HEK293 (cell line): ENCODE measurements at regions not wholly inside any gene's neighbourhood (a gene's known extent, or its start where the extent isn't known, plus 50 kb on each side); places are given as distances from the start of the nearest gene placed in this dataset.

Experiments
- CTCF ChIA-PET: fragments of 350-600 bp; formaldehyde crosslinking; extraction: SDS; loops from one replicate; lab custom pipeline; 2021; ENCODE audit warnings: antibody characterized with exemption; lab: Yijun Ruan, JAX
- POLR2A ChIA-PET: fragments of 300-600 bp; formaldehyde crosslinking; extraction: SDS; loops from one replicate; lab custom pipeline; 2020; ENCODE audit warnings: antibody characterized with exemption, inconsistent platforms; lab: Yijun Ruan, JAX
- H3K27ac ChIP-seq: fragments of 200-500 bp; sonication (Bioruptor generic); 2 replicates; pipeline ENCODE4 v1.5.1; 2014; ENCODE audit warnings: low read depth, low read length, control low read depth, inconsistent platforms; ENCODE audit errors: extremely low read depth
- H3K36me3 ChIP-seq, 2 experiments: fragments of 200-500 bp in 1 of 2; sonication (Bioruptor generic) in 1 of 2; 1 replicate in 1 of 2; 2 replicates in 1 of 2; pipeline ENCODE4 v1.5.1; 2014 to 2017; ENCODE audit warnings: inconsistent platforms in 2 of 2, low read length in 2 of 2; ENCODE audit not compliant: control insufficient read depth in 2 of 2, insufficient read depth in 1 of 2
- H3K4me1 ChIP-seq: fragments of 200-500 bp; sonication (Bioruptor generic); 2 replicates; pipeline ENCODE4 v1.5.1; 2014; ENCODE audit warnings: mild to moderate bottlenecking, low read length, inconsistent platforms; ENCODE audit not compliant: control insufficient read depth, insufficient read depth
- H3K4me3 ChIP-seq: 2 replicates; pipeline ENCODE4 v1.5.1; 2011; ENCODE audit warnings: low read depth, mild to moderate bottlenecking, control low read depth, low read length, moderate library complexity
- H3K9me3 ChIP-seq: fragments of 200-500 bp; sonication (Bioruptor generic); 2 replicates; pipeline ENCODE4 v1.5.1; 2014; ENCODE audit warnings: low read depth, low read length, inconsistent platforms; ENCODE audit not compliant: control insufficient read depth, insufficient read depth
- GFI1B ChIP-seq: fragments of 450-650 bp; formaldehyde crosslinking; IDR thresholded peaks from 2 replicates; pipeline ENCODE4 v1.5.1; 2016; ENCODE audit warnings: missing biosample characterization, missing genetic modification characterization
- GLI4 ChIP-seq: fragments of 450-650 bp; formaldehyde crosslinking; IDR thresholded peaks from 2 replicates; pipeline ENCODE4 v1.5.1; 2016; ENCODE audit warnings: missing biosample characterization, missing genetic modification characterization
- KLF10 ChIP-seq: fragments of 450-650 bp; IDR thresholded peaks from 2 replicates; pipeline ENCODE4 v1.5.1; 2018; ENCODE audit warnings: missing biosample characterization, mild to moderate bottlenecking, missing genetic modification characterization
- OSR2 ChIP-seq: fragments of 450-650 bp; formaldehyde crosslinking; IDR thresholded peaks from 2 replicates; pipeline ENCODE4 v1.5.1; 2016; ENCODE audit warnings: missing biosample characterization, missing genetic modification characterization
- REST ChIP-seq: fragments of 450-650 bp; formaldehyde crosslinking; IDR thresholded peaks from 2 replicates; pipeline ENCODE4 v1.5.1; 2016; ENCODE audit warnings: missing biosample characterization, missing genetic modification characterization
- SCRT2 ChIP-seq: fragments of 450-650 bp; formaldehyde crosslinking; IDR thresholded peaks from 2 replicates; pipeline ENCODE4 v1.5.1; 2016; ENCODE audit warnings: missing biosample characterization, missing genetic modification characterization
- TSHZ1 ChIP-seq: fragments of 450-650 bp; formaldehyde crosslinking; IDR thresholded peaks from 2 replicates; pipeline ENCODE4 v1.5.1; 2016; ENCODE audit warnings: missing biosample characterization, missing genetic modification characterization, borderline replicate concordance
- ZBTB21 ChIP-seq: fragments of 450-650 bp; formaldehyde crosslinking; IDR thresholded peaks from 2 replicates; pipeline ENCODE4 v1.5.1; 2017; ENCODE audit warnings: missing biosample characterization, missing genetic modification characterization
- ZBTB8A ChIP-seq: fragments of 450-650 bp; formaldehyde crosslinking; IDR thresholded peaks from 2 replicates; pipeline ENCODE4 v1.5.1; 2016; ENCODE audit warnings: missing biosample characterization, missing genetic modification characterization
- ZFP41 ChIP-seq: fragments of 450-650 bp; formaldehyde crosslinking; IDR thresholded peaks from 2 replicates; pipeline ENCODE4 v1.5.1; 2016; ENCODE audit warnings: missing biosample characterization, missing genetic modification characterization, borderline replicate concordance
- ZNF16 ChIP-seq: fragments of 450-650 bp; formaldehyde crosslinking; IDR thresholded peaks from 2 replicates; pipeline ENCODE4 v1.5.1; 2016; ENCODE audit warnings: low read depth, missing biosample characterization, missing genetic modification characterization
- ZNF175 ChIP-seq: fragments of 450-650 bp; formaldehyde crosslinking; IDR thresholded peaks from 2 replicates; pipeline ENCODE4 v1.5.1; 2016; ENCODE audit warnings: missing biosample characterization, missing genetic modification characterization
- ZNF214 ChIP-seq: fragments of 450-650 bp; formaldehyde crosslinking; IDR thresholded peaks from 2 replicates; pipeline ENCODE4 v1.5.1; 2017; ENCODE audit warnings: missing biosample characterization, mild to moderate bottlenecking, missing genetic modification characterization, borderline replicate concordance
- ZNF239 ChIP-seq: fragments of 450-650 bp; formaldehyde crosslinking; IDR thresholded peaks from 2 replicates; pipeline ENCODE4 v1.5.1; 2016; ENCODE audit warnings: missing biosample characterization, missing genetic modification characterization
- ZNF398 ChIP-seq: fragments of 450-650 bp; formaldehyde crosslinking; IDR thresholded peaks from 2 replicates; pipeline ENCODE4 v1.5.1; 2017; ENCODE audit warnings: missing biosample characterization, missing genetic modification characterization
- ZNF404 ChIP-seq: fragments of 450-650 bp; formaldehyde crosslinking; IDR thresholded peaks from 2 replicates; pipeline ENCODE4 v1.5.1; 2017; ENCODE audit warnings: missing biosample characterization, missing genetic modification characterization
- ZNF416 ChIP-seq: fragments of 450-650 bp; formaldehyde crosslinking; IDR thresholded peaks from 2 replicates; pipeline ENCODE4 v1.5.1; 2016; ENCODE audit warnings: missing biosample characterization, missing genetic modification characterization
- ZNF48 ChIP-seq: fragments of 450-650 bp; formaldehyde crosslinking; IDR thresholded peaks from 2 replicates; pipeline ENCODE4 v1.5.1; 2016; ENCODE audit warnings: missing biosample characterization, missing genetic modification characterization
- ZNF510 ChIP-seq: fragments of 450-650 bp; formaldehyde crosslinking; IDR thresholded peaks from 2 replicates; pipeline ENCODE4 v1.5.1; 2018; ENCODE audit warnings: mild to moderate bottlenecking, missing genetic modification characterization, missing biosample characterization; ENCODE audit not compliant: insufficient replicate concordance
- ZNF544 ChIP-seq: fragments of 450-650 bp; formaldehyde crosslinking; IDR thresholded peaks from 2 replicates; pipeline ENCODE4 v1.5.0; 2017; ENCODE audit warnings: missing biosample characterization, missing genetic modification characterization
- ZNF660 ChIP-seq: fragments of 450-650 bp; IDR thresholded peaks from 2 replicates; pipeline ENCODE4 v1.5.1; 2018; ENCODE audit warnings: missing biosample characterization, mild to moderate bottlenecking, missing genetic modification characterization
- ZNF670 ChIP-seq: fragments of 450-650 bp; formaldehyde crosslinking; IDR thresholded peaks from 2 replicates; pipeline ENCODE4 v1.5.1; 2016; ENCODE audit warnings: missing biosample characterization, missing genetic modification characterization, low read depth
- ZSCAN4 ChIP-seq: fragments of 450-650 bp; formaldehyde crosslinking; IDR thresholded peaks from 2 replicates; pipeline ENCODE4 v1.5.1; 2017; ENCODE audit warnings: missing biosample characterization, missing genetic modification characterization

GRCh38 chr5:79859588-79859987, 131.5 kb downstream of the MTX3 start:
- no peaks in the 10 kb centered on the region for H3K9me3 ChIP-seq
- H3K4me3 ChIP-seq = no peak overlapping the region
- no peaks in the 10 kb centered on the region for H3K36me3 ChIP-seq
- TF ChIP-seq ZBTB8A (tag by site-specific recombination) (no peak), ZNF510 (tag by site-specific recombination) (no peak), ZBTB21 (tag by site-specific recombination) (no peak), REST (tag by site-specific recombination) (no peak), ZNF398 (tag by site-specific recombination) (no peak), SCRT2 (tag by site-specific recombination) (no peak), ZNF175 (no peak), ZSCAN4 (no peak), GFI1B (no peak)
- H3K27ac ChIP-seq = no peak overlapping the region
- POLR2A ChIA-PET = no interaction called here
- no peaks in the 10 kb centered on the region for H3K4me1 ChIP-seq
- CTCF ChIA-PET = interaction anchor here (0.5 to 1.4 kb wide), 10 partner anchors 9 to 1332 kb away, joined by 3 to 7 read pairs (median 4); no protein-coding TSS in a partner anchor

GRCh38 chr5:79858410-79858723, 132.7 kb downstream of the MTX3 start:
- Histone ChIP-seq H3K4me3 (no peak overlapping the region), H3K4me1 (no peaks in the 10 kb centered on the region), H3K36me3 (no peaks in the 10 kb centered on the region), H3K9me3 (no peaks in the 10 kb centered on the region), H3K27ac (no peak overlapping the region)
- TF ChIP-seq ZNF544 = no peak
- TF ChIP-seq KLF10 (tag by site-specific recombination) = no peak
- TF ChIP-seq GLI4 (tag by site-specific recombination) = no peak
- TF ChIP-seq ZNF670 (tag by site-specific recombination) = no peak
- no peak for TF ChIP-seq ZNF660 (tag by site-specific recombination)
- no peak for TF ChIP-seq OSR2 (tag by site-specific recombination)
- TF ChIP-seq TSHZ1 (tag by site-specific recombination) = no peak
- no peak for TF ChIP-seq ZNF239
- no peak for TF ChIP-seq ZNF214
- TF ChIP-seq ZNF48 = no peak
- no peak for TF ChIP-seq ZFP41 (tag by site-specific recombination)
- TF ChIP-seq ZNF16 (tag by site-specific recombination) = no peak
- TF ChIP-seq ZNF404 = no peak
- no peak for TF ChIP-seq ZNF416
- ChIA-PET POLR2A (no interaction called here), CTCF (interaction anchor here (0.6 to 1.7 kb wide), 19 partner anchors 12 to 836 kb away, joined by 3 to 7 read pairs (median 4); no protein-coding TSS in a partner anchor)
